Neuronal stem cell (in vitro differentiated cells): ENCODE measurements at regions not wholly inside any gene's neighbourhood (a gene's known extent, or its start where the extent isn't known, plus 50 kb on each side); places are given as distances from the start of the nearest gene placed in this dataset.

Source experiments
- DNase-seq: peaks from one replicate; pipeline ENCODE4 v3.0.0-alpha.2; 2013; ENCODE audit warnings: low spot score
- H2AFZ ChIP-seq: one replicate; pipeline ENCODE4 v1.6.1; 2013; ENCODE audit warnings: mild to moderate bottlenecking, low read length, inconsistent platforms
- H2AK5ac ChIP-seq: 2 replicates; pipeline ENCODE4 v1.6.1; 2013; ENCODE audit warnings: low read depth, mild to moderate bottlenecking, inconsistent platforms, low read length, moderate library complexity, mixed read lengths
- H2BK120ac ChIP-seq: 2 replicates; pipeline ENCODE4 v1.6.1; 2013; ENCODE audit warnings: low read depth, mild to moderate bottlenecking, inconsistent platforms, low read length, moderate library complexity, mixed read lengths
- H2BK12ac ChIP-seq: one replicate; pipeline ENCODE4 v1.6.1; 2013; ENCODE audit warnings: low read length, inconsistent platforms
- H2BK15ac ChIP-seq: 2 replicates; pipeline ENCODE4 v1.6.1; 2013; ENCODE audit warnings: mild to moderate bottlenecking, low read length, inconsistent platforms, mixed read lengths
- H2BK5ac ChIP-seq: one replicate; pipeline ENCODE4 v1.6.1; 2013; ENCODE audit warnings: inconsistent platforms, mild to moderate bottlenecking, low read length, moderate library complexity
- H3K14ac ChIP-seq: one replicate; pipeline ENCODE4 v1.6.1; 2013; ENCODE audit warnings: low read length, inconsistent platforms
- H3K18ac ChIP-seq: 2 replicates; pipeline ENCODE4 v1.6.1; 2013; ENCODE audit warnings: low read length, inconsistent platforms
- H3K23ac ChIP-seq: 2 replicates; pipeline ENCODE4 v1.6.1; 2013; ENCODE audit warnings: low read depth, mild to moderate bottlenecking, mixed read lengths, low read length, inconsistent platforms; ENCODE audit not compliant: poor library complexity
- H3K27ac ChIP-seq: replicated peaks from 3 replicates; pipeline ENCODE4 v1.5.1; 2013; ENCODE audit warnings: low read length, inconsistent platforms
- H3K27me3 ChIP-seq, 3 experiments: 2 replicates each; pipeline ENCODE4 v1.6.1; 2013; ENCODE audit warnings: low read length in 3 of 3, mild to moderate bottlenecking in 2 of 3, inconsistent platforms in 1 of 3, low read depth in 1 of 3, mixed read lengths in 1 of 3, moderate library complexity in 1 of 3; ENCODE audit not compliant: control insufficient read depth in 3 of 3, insufficient read depth in 3 of 3
- H3K36me3 ChIP-seq, 2 donors: replicated peaks in 1 of 2; 2 replicates each; pipeline ENCODE4 v1.6.1; 2013; ENCODE audit warnings: low read length in 2 of 2; ENCODE audit not compliant: control insufficient read depth in 2 of 2, insufficient read depth in 2 of 2
- H3K4ac ChIP-seq: 2 replicates; pipeline ENCODE4 v1.6.1; 2013; ENCODE audit warnings: inconsistent platforms, mild to moderate bottlenecking, low read length, moderate library complexity
- H3K4me1 ChIP-seq, 2 donors: 1 replicate in 1 of 2; 2 replicates in 1 of 2; pipeline ENCODE4 v1.6.1; 2013; ENCODE audit warnings: low read length in 2 of 2, low read depth in 1 of 2; ENCODE audit not compliant: control insufficient read depth in 2 of 2, insufficient read depth in 1 of 2
- H3K4me2 ChIP-seq: one replicate; pipeline ENCODE4 v1.6.1; 2013; ENCODE audit warnings: mild to moderate bottlenecking, low read length, inconsistent platforms; ENCODE audit not compliant: insufficient read depth, poor library complexity, severe bottlenecking
- H3K4me3 ChIP-seq, 2 donors: 2 replicates each; pipeline ENCODE4 v1.5.1; 2013; ENCODE audit warnings: low read length in 2 of 2, mild to moderate bottlenecking in 2 of 2, inconsistent platforms in 1 of 2, moderate library complexity in 1 of 2
- H3K79me1 ChIP-seq: one replicate; pipeline ENCODE4 v1.6.1; 2013; ENCODE audit warnings: low read depth, mild to moderate bottlenecking, inconsistent platforms, low read length, moderate library complexity
- H3K9ac ChIP-seq: one replicate; pipeline ENCODE4 v1.6.1; 2013; ENCODE audit warnings: mild to moderate bottlenecking, low read depth, low read length, inconsistent platforms; ENCODE audit not compliant: poor library complexity
- H3K9me3 ChIP-seq, 2 donors: replicated peaks in 1 of 2; 2 replicates each; pipeline versions ENCODE3 to v1.6.1; 2013; ENCODE audit warnings: low read length in 2 of 2, mild to moderate bottlenecking in 2 of 2, inconsistent platforms in 1 of 2, low read depth in 1 of 2, mixed read lengths in 1 of 2, moderate library complexity in 1 of 2; ENCODE audit not compliant: control insufficient read depth in 2 of 2, insufficient read depth in 1 of 2
- H4K8ac ChIP-seq: one replicate; pipeline ENCODE4 v1.6.1; 2013; ENCODE audit warnings: low read depth, mild to moderate bottlenecking, inconsistent platforms, low read length, moderate library complexity
- H4K91ac ChIP-seq: one replicate; pipeline ENCODE4 v1.6.1; 2013; ENCODE audit warnings: low read length, low read depth, mild to moderate bottlenecking, inconsistent platforms; ENCODE audit not compliant: poor library complexity
- WGBS, 2 donors: extraction: QIAGEN DNeasy Blood & Tissue Kit; methylation state at CpG; one replicate each; pipeline ENCODE4 v1.1.7; 2013; ENCODE audit warnings: missing lambda C conversion rate in 2 of 2, mixed read lengths in 1 of 2; ENCODE audit not compliant: insufficient read length in 2 of 2, insufficient replicate concordance in 1 of 2; ENCODE audit errors: extremely low coverage in 2 of 2; 5-methylcytosine and 5-hydroxymethylcytosine counted together

DNA sequence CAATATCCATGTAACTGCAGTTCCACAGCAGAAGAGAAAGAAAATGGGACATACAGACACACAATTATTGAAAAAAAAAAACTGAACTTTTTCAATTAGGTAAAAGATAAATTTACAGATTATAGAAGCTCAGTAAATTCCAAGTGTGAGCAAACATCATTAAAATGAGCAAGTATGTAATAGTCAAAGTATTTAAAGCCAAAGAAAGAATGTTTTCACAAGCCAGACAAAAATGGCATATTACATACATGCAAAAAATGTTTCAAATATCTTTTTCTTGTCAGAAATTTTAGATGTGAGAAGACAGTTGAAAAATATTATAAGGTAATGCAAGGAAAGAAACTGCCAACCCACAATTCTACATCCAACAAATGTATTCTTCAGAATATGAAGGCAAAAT is 150.2 kb upstream of the AKR1E2 start:
- no peak overlapping the region for H3K4me2 ChIP-seq
- no peak overlapping the region for H3K18ac ChIP-seq
- H2BK120ac ChIP-seq: no peak overlapping the region
- no peak overlapping the region for H2BK15ac ChIP-seq
- H3K36me3 ChIP-seq: no peaks in the 10 kb centered on the region
- H3K27ac ChIP-seq: no peak overlapping the region
- no peak overlapping the region for H2AK5ac ChIP-seq
- no peak overlapping the region for H2AFZ ChIP-seq
- H3K23ac ChIP-seq: no peak overlapping the region
- DNase-seq: no peak
- no peaks in the 10 kb centered on the region for H3K27me3 ChIP-seq
- no peaks in the 10 kb centered on the region for H3K9me3 ChIP-seq
- no peak overlapping the region for H3K4ac ChIP-seq
- no peak overlapping the region for H3K9ac ChIP-seq
- H4K8ac ChIP-seq: no peak overlapping the region
- H2BK12ac ChIP-seq: no peak overlapping the region
- no peak overlapping the region for H4K91ac ChIP-seq
- no peak overlapping the region for H3K4me3 ChIP-seq
- no peaks in the 10 kb centered on the region for H3K79me1 ChIP-seq
- no peak overlapping the region for H3K14ac ChIP-seq
- no peak overlapping the region for H2BK5ac ChIP-seq
- H3K4me1 ChIP-seq: peaks cover 4% of the 10 kb centered on the region in 2 donors

DNA sequence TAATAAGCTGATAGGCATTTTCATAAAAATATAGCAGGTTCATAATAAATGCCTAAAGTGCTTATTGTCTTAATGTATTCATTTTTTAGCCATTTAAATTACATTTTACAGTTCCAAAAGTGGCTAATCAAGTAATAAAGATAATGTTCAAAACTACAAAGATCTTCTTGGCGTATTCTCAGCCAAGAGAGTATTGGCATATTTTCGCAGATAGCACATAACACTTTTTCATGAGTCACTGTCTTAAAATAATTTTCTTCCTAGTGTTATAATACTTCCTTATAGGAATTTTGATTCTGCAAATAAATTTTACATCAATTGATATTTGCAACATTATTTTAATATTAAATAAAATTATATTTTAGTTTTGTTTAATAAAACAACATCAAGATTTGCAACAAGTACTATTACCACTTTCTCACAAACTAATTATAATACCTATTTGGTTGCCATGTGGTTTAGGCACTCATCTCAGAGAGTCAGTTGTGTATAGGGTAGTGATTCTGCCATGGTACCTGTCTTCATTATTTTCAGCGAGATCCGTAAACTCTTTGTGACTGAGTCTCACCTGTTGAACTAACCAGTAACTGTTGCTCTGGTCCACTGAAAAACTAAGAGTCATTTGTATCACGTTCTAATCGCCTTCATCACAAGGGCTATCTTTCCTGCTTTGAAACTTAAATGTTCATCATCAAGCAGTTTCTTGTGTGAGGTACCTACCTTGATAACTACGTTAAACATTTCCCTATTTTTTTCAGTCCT is 152.5 kb upstream of the AKR1E2 start:
- H4K8ac ChIP-seq: no peak overlapping the region
- no peak overlapping the region for H2BK15ac ChIP-seq
- no peaks in the 10 kb centered on the region for H3K36me3 ChIP-seq
- no CpG with 5 or more reads among the region's 7 CpGs for WGBS, 2 donors
- H4K91ac ChIP-seq: no peak overlapping the region
- H3K14ac ChIP-seq: no peak overlapping the region
- H3K18ac ChIP-seq: no peak overlapping the region
- no peak overlapping the region for H3K23ac ChIP-seq
- H3K79me1 ChIP-seq: no peaks in the 10 kb centered on the region
- H2BK5ac ChIP-seq: no peak overlapping the region
- no peak overlapping the region for H3K4me3 ChIP-seq
- no peak overlapping the region for H2AFZ ChIP-seq
- peaks cover 4% of the 10 kb centered on the region in 2 donors for H3K4me1 ChIP-seq
- no peak overlapping the region for H3K9ac ChIP-seq
- H3K27ac ChIP-seq: no peak overlapping the region
- DNase-seq: no peak
- peaks cover 0 to 5% of the 10 kb centered on the region in 2 donors for H3K9me3 ChIP-seq
- H3K4me2 ChIP-seq: no peak overlapping the region
- no peak overlapping the region for H2BK120ac ChIP-seq
- H3K4ac ChIP-seq: no peak overlapping the region
- H2BK12ac ChIP-seq: no peak overlapping the region
- H3K27me3 ChIP-seq: no peaks in the 10 kb centered on the region
- H2AK5ac ChIP-seq: no peak overlapping the region

DNA sequence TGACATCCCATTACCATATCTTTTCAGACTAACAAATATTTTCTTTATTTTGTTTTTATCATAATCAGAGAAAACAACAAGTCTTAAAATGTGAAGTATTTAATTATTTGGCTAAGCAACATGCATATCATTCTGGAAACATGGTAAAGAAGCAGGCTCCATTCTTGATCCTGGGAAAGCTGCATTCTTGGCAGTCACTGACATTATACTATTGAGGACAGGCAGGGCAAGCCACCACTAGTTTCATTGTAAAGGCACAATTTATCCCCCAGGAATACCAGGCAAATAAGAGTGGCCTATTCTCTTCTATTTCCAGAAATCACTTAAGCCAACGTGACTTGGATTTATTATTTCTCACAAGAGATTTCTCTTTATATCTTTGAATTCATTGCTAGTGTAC is 153.8 kb upstream of the AKR1E2 start:
- H3K14ac ChIP-seq: no peak overlapping the region
- H4K8ac ChIP-seq: no peak overlapping the region
- H2BK15ac ChIP-seq: no peak overlapping the region
- no peak overlapping the region for H2BK12ac ChIP-seq
- no peaks in the 10 kb centered on the region for H3K36me3 ChIP-seq
- no peak overlapping the region for H4K91ac ChIP-seq
- H3K4me1 ChIP-seq: peaks cover 4% of the 10 kb centered on the region in 2 donors
- no peak overlapping the region for H3K4me2 ChIP-seq
- H3K79me1 ChIP-seq: no peaks in the 10 kb centered on the region
- no peak overlapping the region for H2AK5ac ChIP-seq
- no peak overlapping the region for H3K23ac ChIP-seq
- H3K9ac ChIP-seq: no peak overlapping the region
- no peak overlapping the region for H3K18ac ChIP-seq
- no CpG with 5 or more reads among the region's 1 CpG for WGBS, 2 donors
- H2AFZ ChIP-seq: no peak overlapping the region
- no peak for DNase-seq
- H3K4me3 ChIP-seq: no peak overlapping the region
- no peak overlapping the region for H2BK120ac ChIP-seq
- no peak overlapping the region for H3K4ac ChIP-seq
- H3K9me3 ChIP-seq: peaks cover 0 to 5% of the 10 kb centered on the region in 2 donors
- no peak overlapping the region for H3K27ac ChIP-seq
- H2BK5ac ChIP-seq: no peak overlapping the region
- H3K27me3 ChIP-seq: no peaks in the 10 kb centered on the region

DNA sequence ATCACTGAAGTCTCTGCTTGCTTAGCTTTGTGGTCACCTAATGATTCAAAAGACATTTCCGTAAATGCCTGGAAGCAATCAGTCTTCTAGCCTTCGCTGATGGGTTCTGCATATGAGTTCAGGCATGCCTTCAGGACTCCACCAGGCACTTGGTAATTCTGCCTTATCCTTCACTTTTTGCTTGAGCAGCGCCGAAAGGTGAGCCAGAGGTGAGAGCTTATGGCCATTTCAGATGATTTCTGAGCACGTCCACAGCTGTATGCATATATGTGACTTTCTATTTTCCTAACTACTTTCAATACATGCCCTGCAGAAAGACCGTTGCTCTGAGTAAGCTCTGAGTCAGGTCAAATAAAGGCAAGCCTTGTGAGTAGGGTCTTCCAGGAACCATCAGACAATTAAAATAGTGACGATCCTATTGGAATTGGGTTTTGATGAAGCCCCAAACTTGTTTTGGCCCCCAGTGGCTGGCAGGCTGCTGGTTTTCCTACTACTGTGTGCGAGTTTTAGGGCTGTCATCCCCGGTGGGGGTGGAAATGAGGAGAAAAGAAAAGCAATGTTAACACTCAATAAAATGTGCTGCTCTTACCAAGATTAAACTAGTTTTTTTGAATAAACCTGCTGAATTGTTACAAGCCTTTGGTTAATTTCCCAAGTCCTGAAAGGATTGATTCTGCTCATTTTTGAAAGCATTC is 154.4 kb upstream of the AKR1E2 start:
- H3K9ac ChIP-seq: no peak overlapping the region
- H3K18ac ChIP-seq: no peak overlapping the region
- no peak overlapping the region for H4K8ac ChIP-seq
- no peak overlapping the region for H2BK15ac ChIP-seq
- H3K4me3 ChIP-seq: no peak overlapping the region
- H3K4ac ChIP-seq: no peak overlapping the region
- no peaks in the 10 kb centered on the region for H3K27me3 ChIP-seq
- H2AK5ac ChIP-seq: no peak overlapping the region
- no CpG with 5 or more reads among the region's 9 CpGs for WGBS, 2 donors
- H2AFZ ChIP-seq: peak overlapping the region; percentile 70
- DNase-seq: no peak
- H3K79me1 ChIP-seq: no peaks in the 10 kb centered on the region
- H3K36me3 ChIP-seq: no peaks in the 10 kb centered on the region
- H3K14ac ChIP-seq: no peak overlapping the region
- no peak overlapping the region for H3K27ac ChIP-seq
- H3K4me2 ChIP-seq: no peak overlapping the region
- no peak overlapping the region for H2BK120ac ChIP-seq
- no peak overlapping the region for H4K91ac ChIP-seq
- H3K4me1 ChIP-seq: peaks cover 4% of the 10 kb centered on the region in 2 donors
- H2BK5ac ChIP-seq: no peak overlapping the region
- H3K9me3 ChIP-seq: peaks cover 0 to 5% of the 10 kb centered on the region in 2 donors
- no peak overlapping the region for H3K23ac ChIP-seq
- H2BK12ac ChIP-seq: no peak overlapping the region
